Right atrium auricular region (tissue), 2 donors: ENCODE measurements at regions not wholly inside any gene's neighbourhood (a gene's known extent, or its start where the extent isn't known, plus 50 kb on each side); places are given as distances from the start of the nearest gene placed in this dataset.

Experiments
- DNase-seq: peaks from one replicate; pipeline ENCODE4 v3.0.0-alpha.2; 2019; ENCODE audit warnings: low spot score
- H3K27ac ChIP-seq, 2 donors: fragments of 200-600 bp; sonication (generic); 1 replicate in 1 of 2; 2 replicates in 1 of 2; pipeline ENCODE4 v1.5.1; 2016 to 2019
- H3K27me3 ChIP-seq, 2 donors: fragments of 200-600 bp; sonication (generic); one replicate each; pipeline versions ENCODE4 v1.5.1 to v1.6.0; 2017 to 2019
- H3K36me3 ChIP-seq: fragments of 200-600 bp; sonication (generic); one replicate; pipeline ENCODE4 v1.5.1; 2016
- H3K4me1 ChIP-seq, 2 donors: fragments of 200-600 bp; sonication (generic); one replicate each; pipeline versions ENCODE4 v1.5.1 to v1.6.0; 2017 to 2019
- H3K4me3 ChIP-seq, 2 donors: fragments of 200-600 bp; sonication (generic); 1 replicate in 1 of 2; 2 replicates in 1 of 2; pipeline ENCODE4 v1.5.1; 2017 to 2019; ENCODE audit warnings: mild to moderate bottlenecking in 1 of 2, moderate library complexity in 1 of 2
- H3K9me3 ChIP-seq, 2 donors: fragments of 200-600 bp; sonication (generic); one replicate each; pipeline ENCODE4 v1.5.1; 2019
- TF ChIP-seq, protein P1 (sequence below), 2 donors: fragments of 200-600 bp; sonication (generic); IDR thresholded peaks; one replicate each; pipeline ENCODE4 v1.5.1; 2019; ENCODE audit warnings: antibody characterized with exemption in 2 of 2

DNA sequence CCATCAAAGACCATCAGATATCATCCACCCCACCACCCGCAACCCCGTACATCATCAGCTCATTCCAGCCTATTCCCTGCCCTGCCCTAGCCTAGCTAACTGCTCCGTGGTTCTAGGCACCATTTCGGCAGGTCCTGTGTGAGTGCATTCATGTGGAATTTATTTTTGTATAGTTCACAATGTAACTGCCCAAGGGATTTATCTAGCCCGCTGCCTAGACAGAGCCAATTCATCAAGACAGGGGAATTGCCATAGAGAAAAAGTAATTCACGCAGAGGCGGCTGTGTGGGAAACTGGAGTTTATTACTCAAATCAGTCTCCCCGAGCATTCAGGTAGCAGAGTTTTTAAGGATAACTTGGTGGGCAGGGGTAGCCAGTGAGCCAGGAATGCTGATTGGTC is 109.2 kb upstream of the UBL3 start:
- no peak for DNase-seq
- Histone ChIP-seq H3K27me3 (no peaks in the 10 kb centered on the region), H3K36me3 (no peaks in the 10 kb centered on the region), H3K9me3 (no peaks in the 10 kb centered on the region), H3K4me3 (no peak overlapping the region), H3K4me1 (no peaks in the 10 kb centered on the region), H3K27ac (no peak overlapping the region)
- TF ChIP-seq, protein P1, sequence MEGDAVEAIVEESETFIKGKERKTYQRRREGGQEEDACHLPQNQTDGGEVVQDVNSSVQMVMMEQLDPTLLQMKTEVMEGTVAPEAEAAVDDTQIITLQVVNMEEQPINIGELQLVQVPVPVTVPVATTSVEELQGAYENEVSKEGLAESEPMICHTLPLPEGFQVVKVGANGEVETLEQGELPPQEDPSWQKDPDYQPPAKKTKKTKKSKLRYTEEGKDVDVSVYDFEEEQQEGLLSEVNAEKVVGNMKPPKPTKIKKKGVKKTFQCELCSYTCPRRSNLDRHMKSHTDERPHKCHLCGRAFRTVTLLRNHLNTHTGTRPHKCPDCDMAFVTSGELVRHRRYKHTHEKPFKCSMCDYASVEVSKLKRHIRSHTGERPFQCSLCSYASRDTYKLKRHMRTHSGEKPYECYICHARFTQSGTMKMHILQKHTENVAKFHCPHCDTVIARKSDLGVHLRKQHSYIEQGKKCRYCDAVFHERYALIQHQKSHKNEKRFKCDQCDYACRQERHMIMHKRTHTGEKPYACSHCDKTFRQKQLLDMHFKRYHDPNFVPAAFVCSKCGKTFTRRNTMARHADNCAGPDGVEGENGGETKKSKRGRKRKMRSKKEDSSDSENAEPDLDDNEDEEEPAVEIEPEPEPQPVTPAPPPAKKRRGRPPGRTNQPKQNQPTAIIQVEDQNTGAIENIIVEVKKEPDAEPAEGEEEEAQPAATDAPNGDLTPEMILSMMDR (IDR thresholded peaks at IDR 0.05) = no peak

DNA sequence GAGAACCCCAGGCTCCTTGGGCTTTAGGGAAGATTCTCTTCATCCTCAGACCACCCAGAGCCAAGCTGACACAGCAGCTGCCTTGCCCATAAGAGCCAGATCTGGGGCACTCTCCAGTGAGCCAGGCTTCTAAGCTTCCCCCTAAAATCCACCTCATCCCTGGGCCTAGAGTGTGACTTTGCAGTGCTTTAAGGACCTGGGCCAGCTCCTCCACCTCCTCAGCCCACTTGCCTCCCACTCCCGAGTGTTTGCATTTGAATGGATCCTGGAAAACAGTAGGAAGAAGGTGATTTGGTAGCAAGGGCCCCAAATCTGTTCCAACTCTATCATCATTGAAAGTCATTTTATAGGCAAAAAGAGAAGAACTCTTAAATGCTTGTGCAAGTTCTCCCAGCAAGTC is 108.7 kb upstream of the UBL3 start:
- H3K9me3 ChIP-seq = no peaks in the 10 kb centered on the region
- no peaks in the 10 kb centered on the region for H3K27me3 ChIP-seq
- H3K27ac ChIP-seq = no peak overlapping the region
- TF ChIP-seq, protein P1 (IDR thresholded peaks at IDR 0.05) = no peak
- no peak for DNase-seq
- no peak overlapping the region for H3K4me3 ChIP-seq
- no peaks in the 10 kb centered on the region for H3K4me1 ChIP-seq
- H3K36me3 ChIP-seq = no peaks in the 10 kb centered on the region

DNA sequence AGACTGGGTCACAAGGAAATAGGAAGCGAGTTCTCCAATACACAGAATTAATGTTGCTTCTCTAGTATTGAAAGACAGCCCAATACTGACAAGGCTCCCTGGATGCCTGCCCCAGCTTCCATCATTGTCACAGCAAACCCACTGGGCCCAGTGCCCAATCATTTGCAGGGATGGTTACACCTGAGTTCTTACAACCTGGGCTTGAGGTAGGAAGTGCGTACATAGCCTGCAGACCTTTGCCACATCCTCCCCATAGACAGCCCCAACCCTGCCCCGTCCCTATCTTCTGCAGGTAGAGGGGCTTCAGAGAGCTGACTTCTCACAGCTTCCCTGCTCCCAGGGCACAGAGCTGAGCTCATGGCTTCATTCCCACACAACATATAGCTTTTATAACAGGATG is 108.1 kb upstream of the UBL3 start:
- H3K36me3 ChIP-seq = no peaks in the 10 kb centered on the region
- TF ChIP-seq, protein P1 (IDR thresholded peaks at IDR 0.05) = no peak
- no peaks in the 10 kb centered on the region for H3K27me3 ChIP-seq
- no peak for DNase-seq
- no peak overlapping the region for H3K27ac ChIP-seq
- no peak overlapping the region for H3K4me3 ChIP-seq
- H3K4me1 ChIP-seq = no peaks in the 10 kb centered on the region
- H3K9me3 ChIP-seq = no peaks in the 10 kb centered on the region

DNA sequence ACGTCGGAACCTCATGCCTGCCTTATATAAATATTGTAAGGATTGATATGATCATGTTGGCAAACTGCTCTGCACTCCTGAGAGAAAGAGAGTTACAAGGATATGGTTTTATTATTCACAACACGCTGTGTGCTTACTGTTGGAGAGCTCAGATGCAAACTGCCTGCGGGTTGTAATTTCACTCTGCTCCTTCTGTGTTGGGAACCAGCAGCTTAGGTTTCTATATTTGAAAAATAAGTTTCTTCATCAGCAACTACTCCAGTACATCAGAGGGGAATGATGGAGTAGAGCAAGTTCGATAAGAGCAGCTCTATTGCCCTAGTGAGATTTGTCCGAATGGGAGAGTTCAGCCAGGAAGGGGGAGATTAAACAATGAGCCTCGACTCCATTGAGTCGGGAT is 106.9 kb upstream of the UBL3 start:
- Histone ChIP-seq H3K4me1 (no peaks in the 10 kb centered on the region), H3K4me3 (no peak overlapping the region), H3K27ac (no peak overlapping the region), H3K27me3 (no peaks in the 10 kb centered on the region), H3K9me3 (no peaks in the 10 kb centered on the region), H3K36me3 (no peaks in the 10 kb centered on the region)
- no peak for DNase-seq
- TF ChIP-seq, protein P1 (IDR thresholded peaks at IDR 0.05) = no peak

DNA sequence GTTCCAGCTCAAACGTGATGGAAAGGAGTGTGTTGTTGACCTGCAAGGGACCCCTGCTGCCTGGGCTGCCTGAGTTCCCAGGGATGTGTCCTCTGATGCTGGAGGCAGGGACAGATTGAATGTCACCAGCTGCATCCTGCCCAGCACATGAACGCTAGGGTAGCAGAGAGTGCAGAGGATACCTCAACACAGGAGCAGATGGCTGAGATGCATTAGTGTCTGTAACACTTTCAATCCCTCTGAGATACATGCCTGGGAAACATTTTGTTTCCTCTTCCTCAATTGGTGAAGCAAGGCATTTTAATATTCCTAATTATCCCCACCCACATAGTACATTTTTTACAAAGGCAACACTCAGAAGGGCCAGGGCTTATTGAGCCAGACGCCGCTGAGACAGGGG is 106.4 kb upstream of the UBL3 start:
- H3K4me3 ChIP-seq = no peak overlapping the region
- TF ChIP-seq, protein P1 (IDR thresholded peaks at IDR 0.05) = no peak
- no peak overlapping the region for H3K27ac ChIP-seq
- no peaks in the 10 kb centered on the region for H3K9me3 ChIP-seq
- no peaks in the 10 kb centered on the region for H3K36me3 ChIP-seq
- DNase-seq = no peak
- no peaks in the 10 kb centered on the region for H3K27me3 ChIP-seq
- H3K4me1 ChIP-seq = no peaks in the 10 kb centered on the region

DNA sequence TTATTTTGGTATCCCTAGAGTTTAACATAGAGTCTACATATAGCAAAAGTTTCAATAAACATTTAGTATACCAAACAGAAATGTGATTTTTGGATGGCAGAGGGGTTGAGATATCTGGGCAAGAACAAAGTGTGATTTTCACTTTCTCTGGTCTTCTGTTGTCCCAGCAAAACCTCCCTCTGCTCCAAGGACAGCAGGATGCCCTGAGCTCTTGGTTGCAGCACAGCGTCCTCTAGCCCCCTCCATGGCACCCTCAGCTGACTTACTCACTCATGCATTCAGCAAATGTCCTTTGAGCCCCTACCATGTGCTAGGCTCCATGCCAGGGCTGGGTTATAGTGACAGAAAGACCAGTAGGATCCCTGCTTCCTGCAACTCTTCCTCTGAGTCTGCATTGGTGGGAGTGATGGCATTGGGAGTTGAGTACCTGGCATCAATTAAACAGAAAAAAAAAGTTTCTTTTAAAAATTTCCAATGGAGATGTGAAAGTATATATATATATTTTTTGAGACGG is 104.8 kb upstream of the UBL3 start:
- H3K27ac ChIP-seq = no peak overlapping the region
- H3K9me3 ChIP-seq = no peaks in the 10 kb centered on the region
- H3K36me3 ChIP-seq = no peaks in the 10 kb centered on the region
- no peaks in the 10 kb centered on the region for H3K4me1 ChIP-seq
- TF ChIP-seq, protein P1 (IDR thresholded peaks at IDR 0.05) = no peak
- H3K27me3 ChIP-seq = no peaks in the 10 kb centered on the region
- DNase-seq = no peak
- no peak overlapping the region for H3K4me3 ChIP-seq
